ENCODE measurements at regions not wholly inside any gene's neighbourhood (a gene's known extent, or its start where the extent isn't known, plus 50 kb on each side); places are given as distances from the start of the nearest gene placed in this dataset.

DNA sequence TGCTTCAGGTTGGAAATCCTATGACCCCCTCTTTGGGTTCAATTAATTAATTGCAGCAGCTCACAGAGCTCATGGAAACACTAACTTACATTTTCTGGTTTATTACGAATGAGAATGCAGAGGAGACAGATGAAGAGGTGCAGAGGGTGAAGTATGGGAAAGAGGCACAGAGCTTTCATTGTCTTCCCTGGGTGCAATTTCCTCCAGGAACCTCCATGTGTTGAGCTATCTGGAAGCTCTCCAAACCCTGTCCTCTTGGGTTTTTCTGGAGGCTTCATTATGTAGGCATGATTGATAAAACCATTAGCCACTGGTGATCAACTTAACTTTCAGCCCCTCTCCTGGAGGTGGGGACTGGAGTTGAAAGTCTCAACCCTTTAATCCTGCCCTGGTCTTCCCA is 133.0 kb upstream of the AUTS2 start:
- DNase-seq = no peak
- no peaks in the 10 kb centered on the region for H3K4me1 ChIP-seq
- TF ChIP-seq CTCF (IDR thresholded peaks at IDR 0.05) = no peak
- H3K27me3 ChIP-seq = no peaks in the 10 kb centered on the region
- peaks cover 0 to 11% (median 0%) of the 10 kb centered on the region in 3 donors for H3K9me3 ChIP-seq
- H3K4me3 ChIP-seq = no peak overlapping the region
- H3K36me3 ChIP-seq = no peaks in the 10 kb centered on the region
- H3K27ac ChIP-seq = no peak overlapping the region
- intact Hi-C loops (cut with DNase I; ENCODE audit: low total_unique reads) = no loop called here

DNA sequence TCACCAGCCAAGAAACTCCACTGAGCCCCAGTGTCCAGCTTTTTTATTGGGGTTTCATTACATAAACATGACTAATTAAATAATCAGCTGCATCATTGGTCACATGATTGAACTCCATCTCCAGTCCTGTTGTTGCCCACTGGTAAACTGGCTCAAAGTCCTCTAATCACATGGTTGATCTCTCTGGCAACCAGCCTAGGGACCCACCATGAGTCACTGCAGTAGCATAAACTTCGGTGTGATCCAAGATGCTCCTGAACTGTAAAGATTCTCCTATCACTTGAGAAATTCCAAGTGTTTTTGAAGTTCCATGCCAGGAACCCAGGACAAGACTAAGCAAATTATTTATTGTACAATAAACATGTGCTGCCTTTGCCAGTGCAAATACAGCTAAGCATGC is 130.4 kb upstream of the AUTS2 start:
- no peaks in the 10 kb centered on the region for H3K36me3 ChIP-seq
- H3K9me3 ChIP-seq = peaks cover 0 to 11% (median 3%) of the 10 kb centered on the region in 3 donors
- no peak overlapping the region for H3K4me3 ChIP-seq
- no peak overlapping the region for H3K27ac ChIP-seq
- TF ChIP-seq CTCF (IDR thresholded peaks at IDR 0.05) = no peak
- intact Hi-C loops (cut with DNase I; ENCODE audit: low total_unique reads) = no loop called here
- no peaks in the 10 kb centered on the region for H3K27me3 ChIP-seq
- no peaks in the 10 kb centered on the region for H3K4me1 ChIP-seq
- DNase-seq = no peak

- DNase-seq = no peak
- H3K9me3 ChIP-seq = no peaks in the 10 kb centered on the region
- no peaks in the 10 kb centered on the region for H3K4me1 ChIP-seq
- no peak overlapping the region for H3K27ac ChIP-seq
- peaks cover 0 to 13% of the 10 kb centered on the region in 2 donors for H3K27me3 ChIP-seq
- intact Hi-C loops (cut with DNase I; ENCODE audit: low total_unique reads) = no loop called here
- TF ChIP-seq CTCF (IDR thresholded peaks at IDR 0.05) = no peak
- H3K4me3 ChIP-seq = no peak overlapping the region
- no peaks in the 10 kb centered on the region for H3K36me3 ChIP-seq
Observed at GRCh38 chr7:69476416-69476815, 121.9 kb upstream of the AUTS2 start.

GRCh38 chr7:69482676-69483075 is 115.6 kb upstream of the AUTS2 start:
- no peaks in the 10 kb centered on the region for H3K4me1 ChIP-seq
- no peak overlapping the region for H3K27ac ChIP-seq
- H3K4me3 ChIP-seq = no peak overlapping the region
- no peak for TF ChIP-seq CTCF (IDR thresholded peaks at IDR 0.05)
- DNase-seq = no peak
- no peaks in the 10 kb centered on the region for H3K36me3 ChIP-seq
- no peaks in the 10 kb centered on the region for H3K9me3 ChIP-seq
- intact Hi-C loops (cut with DNase I; ENCODE audit: low total_unique reads) = no loop called here
- H3K27me3 ChIP-seq = peaks cover 0 to 2% of the 10 kb centered on the region in 2 donors

DNA sequence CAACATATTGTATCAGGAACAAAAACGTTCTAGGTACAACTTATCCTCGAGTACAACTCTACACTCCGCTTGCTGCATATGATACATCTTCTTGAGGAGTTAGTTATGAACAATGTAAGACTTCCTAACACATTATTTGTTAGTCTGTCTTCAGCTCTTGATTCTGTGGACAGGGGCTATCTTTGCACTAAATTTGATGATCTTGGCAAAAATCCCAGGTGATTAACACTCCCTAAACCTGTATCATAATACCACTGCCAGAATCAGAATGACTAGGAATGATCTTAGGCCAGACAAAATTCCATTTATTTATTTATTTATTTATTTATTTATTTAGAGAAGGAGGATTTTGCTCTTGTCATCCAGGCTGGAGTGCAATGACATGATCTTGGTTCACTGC is 108.7 kb upstream of the AUTS2 start:
- Histone ChIP-seq H3K9me3 (no peaks in the 10 kb centered on the region), H3K4me3 (no peak overlapping the region), H3K36me3 (no peaks in the 10 kb centered on the region), H3K4me1 (no peaks in the 10 kb centered on the region), H3K27me3 (no peaks in the 10 kb centered on the region), H3K27ac (no peak overlapping the region)
- DNase-seq = no peak
- intact Hi-C loops (cut with DNase I; ENCODE audit: low total_unique reads) = no loop called here
- TF ChIP-seq CTCF (IDR thresholded peaks at IDR 0.05) = no peak

DNA sequence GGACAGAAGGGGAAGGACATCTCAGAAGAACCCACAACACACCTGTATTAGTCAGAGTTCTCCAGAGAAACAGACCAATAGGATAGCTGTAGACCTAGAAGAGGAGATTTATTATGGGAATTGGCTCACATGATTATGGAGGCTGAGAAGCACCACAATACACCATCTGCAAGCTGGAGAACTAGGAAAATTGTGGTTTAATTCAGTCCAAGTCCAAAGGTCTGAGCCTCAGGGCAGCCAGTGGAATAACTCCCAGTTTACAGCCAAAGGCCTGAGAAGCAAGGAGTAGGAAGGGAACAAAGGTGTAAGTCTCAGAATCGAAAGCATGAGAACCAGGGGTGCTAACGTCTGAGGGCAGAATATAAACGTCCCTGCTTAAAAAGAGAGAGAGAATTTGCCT is 99.6 kb upstream of the AUTS2 start:
- Histone ChIP-seq H3K36me3 (no peaks in the 10 kb centered on the region), H3K4me1 (no peaks in the 10 kb centered on the region), H3K27me3 (peaks cover 0 to 2% of the 10 kb centered on the region in 2 donors), H3K9me3 (no peaks in the 10 kb centered on the region), H3K4me3 (no peak overlapping the region), H3K27ac (no peak overlapping the region)
- no peak for TF ChIP-seq CTCF (IDR thresholded peaks at IDR 0.05)
- intact Hi-C loops (cut with DNase I; ENCODE audit: low total_unique reads) = no loop called here
- DNase-seq = no peak
